ENCODE measurements at regions not wholly inside any gene's neighbourhood (a gene's known extent, or its start where the extent isn't known, plus 50 kb on each side); places are given as distances from the start of the nearest gene placed in this dataset.
A peak's percentile ranks its signal among the peaks of the same experiment; 100 is the strongest.
"Not testable (repeated sequence)": the region's sequence is repeated elsewhere in the genome, so short reads cannot be mapped to it uniquely, and the experiment has no call there.

- not testable (repeated sequence) for DNase-seq (ENCODE audit: low read depth, low spot score)
These were observed 274.8 kb downstream of the BCL2L11 start for GRCh38 chr2:111395350-111396128.

- not testable (repeated sequence) for DNase-seq (ENCODE audit: low read depth, low spot score)
These were observed 280.0 kb downstream of the BCL2L11 start for GRCh38 chr2:111400598-111401253.

GRCh38 chr2:111401270-111402140 lies 280.8 kb downstream of the BCL2L11 start:
- not testable (repeated sequence) for DNase-seq (ENCODE audit: low read depth, low spot score)

- DNase-seq (ENCODE audit: low read depth, low spot score) = not testable (repeated sequence)
These were observed 281.7 kb downstream of the BCL2L11 start for GRCh38 chr2:111402450-111402849.

GRCh38 chr2:111403287-111403686 lies 282.6 kb downstream of the BCL2L11 start:
- DNase-seq (ENCODE audit: low read depth, low spot score) = not testable (repeated sequence)

- DNase-seq (ENCODE audit: low read depth, low spot score) = not testable (repeated sequence)
These were observed 285.9 kb downstream of the BCL2L11 start for GRCh38 chr2:111406616-111407015.

GRCh38 chr2:111407632-111408194 lies 287.0 kb downstream of the BCL2L11 start:
- DNase-seq (ENCODE audit: low read depth, low spot score) = not testable (repeated sequence)

GRCh38 chr2:111410868-111411406 lies 290.2 kb downstream of the BCL2L11 start:
- DNase-seq (ENCODE audit: low read depth, low spot score) = not testable (repeated sequence)

- not testable (repeated sequence) for DNase-seq (ENCODE audit: low read depth, low spot score)
These were observed 291.4 kb downstream of the BCL2L11 start for GRCh38 chr2:111411867-111412681.

- DNase-seq (ENCODE audit: low read depth, low spot score) = not testable (repeated sequence)
These were observed 292.3 kb downstream of the BCL2L11 start for GRCh38 chr2:111412841-111413650.

- DNase-seq (ENCODE audit: low read depth, low spot score) = peak; percentile 71
These were observed 293.2 kb downstream of the BCL2L11 start for GRCh38 chr2:111413950-111414349.

- DNase-seq (ENCODE audit: low read depth, low spot score) = not testable (repeated sequence)
These were observed 295.3 kb downstream of the BCL2L11 start for GRCh38 chr2:111415765-111416743.

- not testable (repeated sequence) for DNase-seq (ENCODE audit: low read depth, low spot score)
These were observed 296.3 kb downstream of the BCL2L11 start for GRCh38 chr2:111417026-111417425.

- not testable (repeated sequence) for DNase-seq (ENCODE audit: low read depth, low spot score)
These were observed 297.6 kb downstream of the BCL2L11 start for GRCh38 chr2:111418091-111418875.

- DNase-seq (ENCODE audit: low read depth, low spot score) = not testable (repeated sequence)
These were observed 299.4 kb downstream of the BCL2L11 start for GRCh38 chr2:111420074-111420473.

GRCh38 chr2:111420835-111421234 lies 300.1 kb downstream of the BCL2L11 start:
- not testable (repeated sequence) for DNase-seq (ENCODE audit: low read depth, low spot score)

- not testable (repeated sequence) for DNase-seq (ENCODE audit: low read depth, low spot score)
These were observed 301.2 kb downstream of the BCL2L11 start for GRCh38 chr2:111421949-111422348.
